Activated CD4-positive, CD25-positive, alpha-beta regulatory T cell treated with anti-CD3 and anti-CD28 coated beads, Interleukin-2, amount 50 U/mL, for 24 hours (primary cell): ENCODE measurements at regions not wholly inside any gene's neighbourhood (a gene's known extent, or its start where the extent isn't known, plus 50 kb on each side); places are given as distances from the start of the nearest gene placed in this dataset.
"Not testable (repeated sequence)": the region's sequence is repeated elsewhere in the genome, so short reads cannot be mapped to it uniquely, and the experiment has no call there.

Experiments
- ATAC-seq, 2 donors: fragments of 150-1000 bp; cut with Tn5 transposase; one replicate each; pipeline ENCODE4 v1.10.0; 2021; ENCODE audit warnings: mild to moderate bottlenecking in 1 of 2, moderate library complexity in 1 of 2

DNA sequence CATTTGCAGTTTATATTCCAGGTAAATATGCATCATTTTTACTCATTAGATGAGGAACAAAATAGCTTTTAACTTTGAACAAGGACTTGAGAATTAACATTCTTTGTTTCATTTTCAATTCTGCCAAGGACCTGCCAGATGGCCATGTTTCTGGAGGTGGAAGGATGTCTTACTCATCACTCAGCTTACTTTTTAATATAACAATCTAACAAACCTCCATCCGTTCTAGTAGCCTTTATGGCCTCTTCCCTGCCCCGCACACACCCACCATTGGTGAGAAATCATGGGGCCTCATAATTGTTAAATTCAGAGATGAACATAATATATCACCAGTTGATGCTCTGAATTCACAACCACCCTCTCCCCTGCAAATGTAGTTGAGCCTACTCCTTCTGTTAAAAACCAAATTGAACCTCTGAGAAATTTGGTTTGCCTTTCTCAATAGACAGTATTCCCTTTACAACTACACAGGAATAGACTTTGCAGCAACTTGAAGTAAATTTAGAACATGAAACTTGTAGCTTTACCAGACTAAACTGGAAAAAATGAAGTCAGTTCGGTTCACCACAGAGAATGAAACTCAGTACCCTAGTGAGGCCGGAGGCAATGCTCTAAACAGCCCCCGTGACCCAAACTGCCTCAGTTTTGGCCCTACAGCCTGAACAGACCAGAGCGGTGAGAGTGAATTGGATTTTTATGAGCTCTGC, 50.1 kb upstream of the ACSL4 start:
- peak; percentile 68 to 77 for ATAC-seq

DNA sequence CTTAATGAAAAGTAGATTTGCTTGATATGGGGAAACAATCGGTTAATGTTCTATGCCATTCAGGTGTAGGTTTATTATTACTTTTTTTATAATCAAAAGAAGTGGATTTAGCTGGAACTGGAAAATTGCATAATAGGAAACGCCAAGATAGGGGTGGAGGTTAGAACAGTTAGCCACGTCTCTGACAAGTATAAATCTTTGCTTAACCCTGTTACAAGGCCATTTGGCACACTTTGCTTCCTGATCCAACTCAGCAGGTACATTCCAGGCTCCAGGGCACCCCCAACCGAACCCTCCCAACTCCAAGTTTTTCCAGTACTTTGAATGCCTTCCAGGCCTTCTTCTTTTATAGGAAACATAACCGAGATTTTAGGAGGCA, 50.6 kb upstream of the ACSL4 start:
- no peak for ATAC-seq

DNA sequence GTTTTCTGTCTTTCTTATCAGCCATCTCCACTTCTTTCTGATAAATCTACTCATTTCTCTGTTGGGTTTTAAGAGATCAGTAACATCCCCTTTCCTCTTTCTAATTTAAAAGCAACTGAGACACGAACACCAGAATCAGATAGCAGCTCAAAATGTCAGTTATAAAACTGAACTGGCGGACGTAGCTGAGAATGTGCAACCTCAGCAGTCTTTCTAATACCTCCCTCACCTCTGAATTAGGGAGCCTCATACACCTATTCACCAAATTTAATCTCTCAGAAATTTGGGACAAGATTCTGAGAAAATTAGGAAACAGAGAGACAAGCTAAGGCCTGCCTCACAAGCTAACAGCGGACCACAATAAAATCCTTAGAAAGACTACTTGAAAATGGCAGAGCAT, 52.0 kb upstream of the ACSL4 start:
- no peak for ATAC-seq

DNA sequence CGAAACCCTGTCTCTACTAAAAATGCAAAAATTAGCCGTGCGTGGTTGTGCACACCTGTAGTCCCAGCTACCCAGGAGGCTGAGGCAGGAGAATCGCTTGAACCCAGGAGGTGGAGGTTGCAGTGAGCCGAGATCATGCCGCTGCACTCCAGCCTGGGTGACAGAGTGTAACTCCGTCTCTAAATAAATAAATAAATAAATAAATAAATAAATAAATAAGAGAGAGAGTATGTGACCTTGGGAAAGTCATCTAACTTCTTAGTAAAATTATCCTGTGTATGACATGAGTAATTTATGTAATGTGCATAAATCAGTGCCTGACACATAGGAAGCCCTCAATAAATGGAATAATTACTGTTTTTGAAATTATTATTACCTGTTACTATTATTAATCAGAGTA, 57.5 kb upstream of the ACSL4 start:
- ATAC-seq, result not testable (repeated sequence)

DNA sequence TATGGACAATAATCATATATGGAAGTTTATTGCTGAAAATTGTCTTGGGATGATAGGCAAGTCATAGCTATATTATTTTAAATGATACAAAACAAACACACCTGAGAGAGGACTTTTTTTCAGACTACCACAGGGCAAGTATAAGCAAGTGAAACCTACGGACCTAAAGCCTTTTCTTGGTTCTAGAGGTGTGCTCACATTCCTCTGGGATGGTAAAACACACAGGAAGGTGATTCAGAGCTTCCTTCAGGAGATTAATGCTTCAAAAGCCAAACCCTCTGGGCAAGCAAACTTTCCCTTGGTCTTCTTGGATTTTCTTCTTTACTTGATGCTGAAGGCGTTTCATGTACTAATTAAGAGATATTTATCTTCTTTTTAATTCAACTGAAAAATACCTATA, 60.1 kb upstream of the ACSL4 start:
- ATAC-seq, result no peak

DNA sequence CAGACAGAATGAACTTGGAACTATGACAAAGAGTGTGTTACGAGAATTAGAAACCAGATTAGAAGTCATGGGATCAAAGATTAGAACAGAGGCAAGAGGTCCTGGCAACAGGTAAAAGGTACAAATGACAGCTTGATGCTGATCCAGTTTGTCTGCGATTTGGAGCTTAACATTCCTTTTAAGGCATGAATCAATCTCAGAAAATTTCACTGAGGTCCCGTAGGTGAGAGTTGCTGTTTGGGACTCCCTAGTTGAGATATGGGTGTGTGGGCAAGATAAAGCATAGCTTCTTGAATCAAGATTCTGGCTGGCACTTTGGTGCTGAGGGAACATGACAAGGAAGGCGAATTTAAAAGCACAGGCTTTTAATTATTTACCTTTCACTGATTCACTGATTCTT, 62.6 kb upstream of the ACSL4 start:
- no peak for ATAC-seq

DNA sequence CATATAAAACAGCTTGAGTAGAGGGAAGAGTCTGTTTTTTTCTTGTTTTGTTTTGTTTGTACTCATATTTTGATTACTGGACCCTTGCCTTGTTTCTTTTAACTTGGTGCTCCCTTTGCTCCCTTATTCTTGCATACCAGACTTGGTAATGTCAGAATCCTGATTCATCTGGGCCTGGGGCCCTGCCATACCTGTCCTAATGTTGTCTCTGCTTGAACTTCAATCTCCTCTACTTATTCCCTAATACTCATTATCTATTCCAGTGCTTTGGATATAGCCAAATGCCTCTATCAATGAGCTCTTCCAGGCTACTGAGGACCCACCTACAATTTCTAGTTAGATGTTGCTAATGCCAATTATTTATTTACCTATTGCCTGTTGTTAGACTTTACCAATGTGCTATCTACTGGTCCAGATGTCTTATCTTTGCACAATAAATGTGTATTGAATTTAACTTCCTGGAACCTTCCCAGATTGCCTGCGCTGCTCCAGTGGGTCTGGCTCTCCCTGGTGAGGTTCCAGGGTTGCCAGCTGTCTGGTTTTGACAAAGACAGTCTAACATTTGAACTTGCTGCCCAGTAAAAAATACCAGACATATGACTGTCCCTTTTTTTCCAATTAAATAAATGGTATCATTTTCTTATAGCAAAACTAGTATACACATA, 64.4 kb upstream of the ACSL4 start:
- no peak for ATAC-seq

DNA sequence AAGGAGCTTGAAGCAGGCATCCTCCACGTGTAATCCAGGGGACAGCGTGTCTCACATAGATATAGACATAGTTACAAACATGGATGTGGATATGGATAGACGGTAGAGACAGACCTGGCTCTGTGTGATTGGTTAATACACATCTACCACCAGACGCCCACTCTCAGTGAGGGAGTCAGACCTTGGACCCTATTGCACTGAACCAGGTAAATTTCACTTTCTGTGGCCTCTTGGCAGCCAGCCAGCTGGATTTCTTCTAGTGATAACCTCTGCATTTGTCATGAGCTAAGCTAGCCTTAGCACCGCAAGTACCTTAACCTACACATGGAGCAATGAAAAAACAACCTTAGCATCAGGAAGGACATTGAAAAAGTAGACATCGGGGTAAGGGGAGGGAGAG, 79.2 kb upstream of the ACSL4 start:
- no peak for ATAC-seq

DNA sequence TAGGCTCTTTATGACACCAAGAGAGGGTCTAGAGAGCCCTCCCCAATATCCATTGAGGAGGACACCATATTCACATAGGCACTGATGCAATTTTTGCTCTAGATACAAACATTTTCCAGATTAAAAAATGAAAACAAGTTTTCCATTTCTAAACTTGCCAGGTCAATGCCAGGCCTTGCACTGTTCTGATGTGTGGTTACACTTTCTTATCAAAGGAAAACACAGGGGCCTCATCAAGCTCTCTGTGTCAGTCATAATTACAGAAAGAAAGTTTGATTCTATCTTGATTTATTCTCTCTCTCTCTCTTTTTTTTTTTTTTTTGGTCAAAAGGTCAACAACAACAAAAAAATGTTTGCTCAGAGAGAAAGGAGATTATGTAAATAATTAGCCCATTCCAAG, 80.2 kb upstream of the ACSL4 start:
- no peak for ATAC-seq

DNA sequence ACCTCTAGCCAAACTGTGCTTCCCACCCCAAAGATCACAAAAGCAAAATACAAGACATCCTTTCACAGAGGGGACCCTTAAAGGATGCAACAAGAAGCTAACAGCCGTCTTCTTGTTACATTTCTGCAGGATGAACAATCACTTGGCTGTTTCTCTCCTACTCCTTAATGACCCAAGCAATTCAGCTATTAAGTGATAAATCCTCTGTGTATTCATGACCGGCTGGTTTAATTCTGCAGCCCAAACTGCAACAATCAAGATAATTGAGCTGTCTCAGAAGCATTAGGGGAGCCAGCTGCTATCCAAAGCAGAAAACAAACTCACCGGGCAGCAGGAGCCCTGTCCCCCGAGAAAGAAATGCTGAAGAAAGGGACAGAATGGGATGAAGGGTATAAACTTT, 85.9 kb upstream of the ACSL4 start:
- no peak for ATAC-seq

DNA sequence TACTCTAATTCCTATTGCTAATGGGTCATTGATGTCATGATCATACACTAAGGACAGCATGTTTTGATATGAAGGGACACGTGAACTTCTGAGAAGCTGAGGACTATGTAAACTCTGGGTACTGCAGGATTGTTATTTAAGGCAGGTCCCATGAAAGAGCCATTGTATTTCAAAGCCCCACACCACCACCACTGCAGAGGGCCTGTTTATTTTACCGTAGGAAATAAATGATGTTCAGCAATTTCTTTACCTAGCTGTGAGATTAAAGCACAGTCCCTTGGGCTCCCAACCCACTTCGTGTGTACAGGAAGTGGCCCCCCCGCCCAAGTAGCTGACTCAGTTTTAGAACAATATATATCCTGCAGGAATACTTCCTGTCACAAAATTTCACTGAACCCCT, 89.8 kb upstream of the ACSL4 start:
- no peak for ATAC-seq

DNA sequence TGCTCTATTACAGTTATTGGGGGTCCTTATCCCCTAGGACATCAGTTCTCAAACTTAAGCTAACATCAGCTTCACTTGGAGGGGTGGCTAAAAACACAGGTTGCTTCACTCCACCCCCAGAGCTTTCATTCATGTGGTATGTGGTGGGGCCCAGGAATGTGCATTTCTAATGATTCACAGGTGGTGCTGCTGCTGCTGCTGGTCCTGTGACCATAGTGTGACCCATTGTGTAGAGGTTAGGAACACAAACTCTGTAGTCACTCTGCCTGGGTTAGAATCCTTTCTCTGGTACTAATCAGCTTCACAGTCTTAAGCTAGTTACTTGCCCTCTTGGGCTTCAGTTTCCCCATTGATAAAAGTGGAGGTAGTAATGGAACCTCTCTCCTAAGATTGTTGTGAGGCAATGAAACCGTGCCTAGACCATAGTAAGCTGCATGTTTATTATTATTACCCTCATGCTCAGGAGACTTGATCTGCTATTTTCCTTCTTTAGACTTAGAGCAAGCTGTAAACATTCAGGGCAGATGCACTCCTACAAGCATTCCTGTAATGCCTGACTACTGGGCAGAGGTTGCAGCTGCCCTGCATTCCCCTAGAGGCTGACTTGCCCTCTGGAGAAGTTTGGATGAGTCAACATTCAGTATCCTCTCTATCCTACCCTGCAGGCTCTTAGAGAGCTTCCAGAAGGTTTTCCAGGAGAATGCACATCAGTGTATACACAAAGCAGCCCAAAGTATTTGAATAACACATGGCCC, 94.1 kb upstream of the ACSL4 start:
- ATAC-seq, result no peak

DNA sequence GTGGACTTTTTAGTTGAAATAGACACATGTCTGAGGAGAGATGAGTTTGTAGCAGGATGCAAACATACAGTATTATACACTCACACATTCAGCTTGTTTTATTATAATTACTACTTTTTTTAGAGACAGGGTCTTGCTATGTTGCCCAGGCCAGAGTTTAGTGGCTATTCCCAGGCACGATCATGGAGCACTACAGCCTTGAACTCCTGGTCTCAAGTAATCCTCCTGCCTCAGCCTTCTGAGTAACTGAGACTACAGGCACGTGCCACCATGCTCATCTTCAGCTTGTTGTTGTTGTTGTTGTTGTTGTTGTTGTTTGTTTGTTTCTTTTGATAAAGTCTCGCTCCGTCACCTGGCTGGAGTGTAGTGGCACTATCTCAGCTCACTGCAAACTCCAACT, 94.7 kb upstream of the ACSL4 start:
- ATAC-seq, result no peak

DNA sequence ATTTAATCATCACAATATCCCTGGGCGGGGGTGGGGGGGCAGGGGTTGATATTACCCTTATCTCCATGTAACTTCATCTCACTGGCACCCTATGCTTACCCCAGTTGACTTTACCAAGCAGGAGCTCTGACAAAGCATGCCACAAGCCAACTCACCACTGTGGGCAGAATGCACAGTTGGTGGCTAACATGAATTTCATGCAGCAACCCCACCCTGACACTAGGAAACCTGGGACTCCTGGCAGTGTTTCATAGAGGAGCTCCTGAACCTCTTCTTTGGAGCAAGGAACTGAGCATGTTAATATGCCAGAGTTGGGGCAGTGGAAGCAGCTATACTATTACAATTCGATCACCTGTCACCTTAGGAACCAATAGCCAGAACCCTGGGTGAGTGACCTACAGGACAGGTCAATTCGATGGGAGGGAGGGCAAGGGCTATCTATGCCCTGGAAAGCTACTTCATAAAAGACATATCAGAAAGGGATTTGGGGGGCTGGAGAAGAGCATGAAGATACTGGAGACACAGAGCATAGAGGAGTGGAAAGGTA, 97.2 kb upstream of the ACSL4 start:
- ATAC-seq, result no peak

DNA sequence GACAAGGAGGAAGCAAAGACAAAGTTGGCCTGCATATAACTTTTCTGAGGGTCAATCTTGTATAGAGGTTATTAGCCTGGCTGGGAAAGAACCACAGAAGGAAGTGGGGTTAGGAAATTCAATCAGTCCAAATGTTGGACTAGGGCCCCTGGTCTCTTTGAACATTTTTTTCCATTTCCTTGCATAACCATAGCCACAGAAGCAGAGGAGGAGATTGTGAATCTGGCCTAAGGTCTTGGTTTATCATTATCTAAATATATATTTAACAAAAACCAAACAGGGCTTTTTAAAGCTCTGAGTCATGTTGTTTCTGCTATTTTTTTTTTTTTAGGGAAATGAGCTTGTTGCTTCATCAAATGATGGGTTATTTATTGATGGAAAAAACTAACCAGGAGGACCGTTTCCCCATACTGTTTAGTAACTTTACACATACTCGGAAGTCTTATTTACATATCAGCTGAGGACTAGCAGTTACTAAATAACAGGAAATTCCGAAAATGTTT, 97.7 kb upstream of the ACSL4 start:
- ATAC-seq, result no peak

DNA sequence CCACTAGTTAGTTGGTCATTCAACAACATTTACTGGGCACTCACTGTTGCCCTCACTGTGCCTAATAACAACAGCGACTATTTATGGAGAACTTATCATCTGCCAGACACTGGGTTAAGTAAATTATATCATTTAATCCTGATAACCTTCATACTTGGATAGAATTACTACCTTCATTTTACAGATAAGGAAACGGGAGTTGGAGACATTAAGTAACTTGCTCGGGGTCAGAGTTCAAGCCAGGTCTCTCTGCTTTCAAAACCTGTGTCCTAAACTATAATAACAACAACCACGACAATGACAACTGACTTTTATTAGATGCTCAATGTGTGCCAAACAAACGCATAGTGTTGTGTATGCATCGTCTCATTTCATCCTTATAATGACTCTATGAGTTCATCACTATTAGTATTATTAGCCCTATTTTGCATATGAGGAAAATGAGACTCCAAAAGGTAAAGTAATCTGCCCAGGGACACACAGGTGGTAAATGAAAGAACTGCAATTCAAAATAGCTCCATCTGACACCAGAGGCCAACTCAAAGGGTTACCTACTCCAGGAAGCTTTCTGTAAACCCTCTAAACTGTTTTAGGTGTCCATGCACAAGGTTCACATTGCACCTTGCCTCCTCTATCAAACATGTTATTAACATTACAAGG, 98.4 kb upstream of the ACSL4 start:
- ATAC-seq, result no peak

DNA sequence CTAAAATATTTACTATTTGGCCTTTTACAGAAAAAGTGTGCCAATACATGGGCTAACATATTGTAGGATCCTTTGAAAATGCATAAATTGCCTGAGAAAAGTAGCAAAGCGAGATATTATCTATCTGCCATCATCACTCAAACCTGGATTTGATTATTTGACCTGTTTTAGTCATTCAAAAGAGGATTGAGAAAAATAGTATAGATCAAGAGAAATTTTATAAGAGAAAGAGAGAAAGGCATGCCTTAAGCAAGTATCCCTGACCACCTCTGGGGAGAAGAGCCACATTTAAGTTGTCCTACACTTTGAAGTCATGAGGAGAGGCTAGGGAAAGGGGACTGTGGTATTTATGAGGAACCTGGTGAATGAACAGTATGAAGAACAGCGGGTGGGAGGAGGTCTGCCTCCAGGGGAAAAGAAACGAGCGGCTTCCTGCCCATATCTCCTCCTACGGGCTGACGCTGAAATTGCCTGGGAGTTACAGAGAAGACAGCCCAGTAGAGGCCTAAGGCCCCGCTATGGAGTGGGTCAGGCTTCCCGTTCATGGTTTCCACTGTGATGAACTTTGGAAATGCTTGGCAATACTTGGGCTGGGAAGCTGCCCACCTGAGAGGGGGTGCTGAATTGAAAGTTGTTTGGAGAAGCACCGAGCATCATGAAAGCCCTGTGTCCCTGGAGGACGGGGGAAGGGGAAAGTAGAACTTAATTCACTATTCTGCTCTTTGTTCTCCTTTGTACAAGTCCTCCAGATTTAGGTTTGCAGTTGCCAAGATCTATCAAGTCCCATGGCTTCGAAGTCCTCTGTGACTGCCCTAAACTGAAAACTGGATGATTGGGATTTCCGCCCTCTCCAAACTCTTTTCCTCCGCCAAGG, 106.9 kb upstream of the ACSL4 start:
- ATAC-seq, result no peak

DNA sequence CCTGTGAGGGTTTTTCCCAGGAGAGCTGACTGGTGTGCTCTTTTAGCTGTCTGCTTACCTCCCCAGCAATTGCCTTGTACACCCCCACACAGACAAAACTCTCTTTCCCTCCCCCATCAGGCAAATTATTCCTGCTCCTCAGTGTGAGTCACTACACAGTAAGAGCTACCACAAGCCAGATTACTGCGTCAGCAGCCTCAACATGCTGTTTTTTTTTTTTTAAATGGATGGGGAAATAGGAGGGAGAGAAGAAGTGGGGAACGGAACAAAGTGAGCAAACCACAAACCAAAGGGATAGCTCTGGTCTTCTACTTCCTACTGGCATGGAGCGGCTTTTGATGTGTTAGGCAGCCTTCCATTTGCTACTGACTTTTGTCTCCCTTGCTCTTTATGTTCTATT, 107.5 kb upstream of the ACSL4 start:
- ATAC-seq, result peak in 1 of 2 donors; percentile 39

DNA sequence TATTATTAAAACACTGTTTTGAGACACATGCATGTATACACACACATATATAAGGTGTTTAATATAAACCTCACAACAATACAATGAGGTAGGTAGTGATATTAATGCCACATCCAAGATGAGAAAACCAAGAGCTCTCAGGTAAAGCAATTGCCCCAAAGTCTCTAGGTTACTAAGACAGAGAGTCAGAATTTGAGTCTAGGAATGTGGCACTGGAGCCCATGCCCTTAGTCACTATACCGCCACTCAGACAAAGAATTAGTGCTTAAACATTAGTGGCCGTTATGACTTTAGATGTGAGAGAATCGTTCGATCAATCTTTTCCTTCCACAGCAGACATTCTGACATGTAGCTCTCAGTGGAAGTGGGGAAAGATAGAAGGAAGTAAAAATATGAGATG, 108.2 kb upstream of the ACSL4 start:
- peak; percentile 57 to 78 for ATAC-seq

DNA sequence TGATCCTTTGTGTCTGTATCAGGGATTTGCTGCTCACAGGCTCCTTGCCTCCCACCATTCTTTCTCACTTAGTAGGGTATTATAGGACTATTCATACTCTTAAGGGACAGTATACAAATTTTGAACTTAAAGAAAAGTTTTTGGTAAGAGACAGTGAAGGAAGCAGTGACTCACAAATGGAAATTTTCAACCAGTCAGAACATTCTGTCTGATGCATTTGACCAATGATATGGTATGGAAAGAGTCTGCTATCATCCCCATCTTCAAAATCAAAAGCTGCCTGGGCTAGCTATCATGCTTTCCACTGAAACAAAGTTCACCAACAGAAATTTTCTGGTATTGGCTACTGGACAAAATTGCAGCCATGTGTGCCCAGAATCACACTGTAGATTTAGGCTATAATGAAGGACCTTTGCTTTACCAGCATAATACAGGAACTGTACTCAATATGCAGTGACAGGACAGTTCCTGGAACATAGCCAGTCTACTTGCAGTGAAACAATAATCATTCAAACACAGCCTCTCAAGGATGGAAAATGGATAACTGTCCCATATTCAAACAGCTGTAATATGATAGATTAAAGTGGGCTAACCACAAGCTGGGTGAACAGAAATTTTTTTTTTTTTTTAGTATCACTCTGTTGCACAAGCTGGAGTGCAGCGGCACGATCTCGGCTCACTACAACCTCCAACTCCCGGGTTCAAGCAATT, 109.0 kb upstream of the ACSL4 start:
- peak; percentile 52 to 65 for ATAC-seq

DNA sequence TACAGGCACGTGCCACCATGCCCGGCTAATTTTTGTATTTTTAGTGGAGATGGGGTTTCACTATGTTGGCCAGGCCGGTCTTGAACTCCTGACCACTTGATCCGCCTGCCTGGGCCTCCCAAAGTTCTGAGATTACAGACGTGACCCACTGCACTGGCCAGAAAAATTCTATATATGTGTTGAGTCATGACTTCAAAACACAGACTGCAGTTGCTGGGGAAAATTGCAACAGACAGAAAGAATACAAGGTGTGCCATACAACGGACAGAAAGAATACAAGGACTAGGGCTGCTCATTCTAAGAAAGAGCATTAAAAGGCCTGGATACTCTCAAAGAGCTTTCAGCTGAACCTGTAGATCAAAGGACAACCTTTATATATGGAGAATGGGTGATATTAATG, 109.6 kb upstream of the ACSL4 start:
- no peak for ATAC-seq
